AG04450 (cell line): ENCODE measurements at regions not wholly inside any gene's neighbourhood (a gene's known extent, or its start where the extent isn't known, plus 50 kb on each side); places are given as distances from the start of the nearest gene placed in this dataset.

Experiments used
- CTCF ChIA-PET: fragments of 300-600, 350-600 bp; formaldehyde crosslinking; extraction: SDS; loops from one replicate; lab custom pipeline; 2022; ENCODE audit warnings: antibody characterized with exemption, inconsistent platforms; lab: Charles Lee
- POLR2A ChIA-PET: fragments of 350-600 bp; formaldehyde crosslinking; extraction: SDS; loops from one replicate; lab custom pipeline; 2021; ENCODE audit warnings: antibody characterized with exemption, inconsistent platforms; lab: Yijun Ruan, JAX
- DNase-seq: peaks from one replicate; pipeline ENCODE4 v3.0.0-alpha.2; 2011; ENCODE audit warnings: low read depth, low spot score
- H3K27ac ChIP-seq: one replicate; pipeline ENCODE4 v1.5.1; 2012; ENCODE audit warnings: low read depth, low read length, control low read depth
- H3K27me3 ChIP-seq: one replicate; pipeline ENCODE4 v1.6.0; 2012; ENCODE audit warnings: low read length; ENCODE audit not compliant: control insufficient read depth, insufficient read depth
- H3K4me3 ChIP-seq: 2 replicates; pipeline ENCODE4 v1.5.1; 2011; ENCODE audit warnings: mild to moderate bottlenecking, low read depth, low read length, control low read depth
- H3K9me3 ChIP-seq: 2 replicates; pipeline ENCODE4 v1.5.1; 2012; ENCODE audit warnings: low read length; ENCODE audit not compliant: control insufficient read depth, insufficient read depth
- TF ChIP-seq, protein P1 (sequence below): IDR thresholded peaks from 2 replicates; pipeline ENCODE4 v1.5.1; 2011; ENCODE audit warnings: low read depth, low read length, control low read depth, inconsistent platforms

DNA sequence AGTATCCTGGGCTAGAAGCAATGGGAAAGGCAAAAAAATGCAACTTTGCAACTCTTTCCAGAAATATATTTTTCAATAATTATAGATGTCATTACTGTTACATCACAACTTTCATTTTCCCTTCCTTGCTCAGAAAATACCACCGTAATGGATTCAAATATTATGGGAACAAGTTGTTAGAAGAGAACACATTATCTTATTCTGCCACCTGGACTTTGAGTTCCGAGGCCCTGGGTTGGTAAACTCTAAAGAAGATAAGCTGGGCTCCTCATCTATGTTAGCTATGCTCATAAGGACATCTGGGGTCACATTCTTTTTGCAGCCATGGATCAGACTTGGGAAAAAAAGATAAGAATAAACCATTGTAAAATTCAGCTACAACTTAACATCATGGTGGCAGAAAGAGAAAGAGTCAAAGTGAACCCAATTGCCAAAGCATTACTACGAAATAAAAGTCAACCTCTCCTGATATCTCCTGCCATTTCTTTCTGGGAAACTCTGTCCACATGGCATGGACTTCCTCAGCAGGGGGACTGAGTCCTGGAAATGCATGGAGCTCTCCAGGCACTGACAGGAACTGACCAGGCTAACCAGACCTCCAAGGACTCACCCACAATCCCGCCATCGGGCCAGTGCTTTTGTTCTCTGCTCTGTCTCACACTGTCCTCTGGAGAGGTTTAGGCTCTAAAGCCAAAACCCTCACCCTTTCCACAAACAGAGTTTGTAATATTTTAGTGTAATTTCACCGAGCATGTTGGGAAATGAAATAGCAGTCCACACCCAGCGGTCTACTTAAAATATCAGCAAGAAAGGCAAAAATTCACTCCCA, 499.1 kb upstream of the RUNX1 start:
- ChIA-PET POLR2A (interaction anchor here (0.7 kb wide), 1 partner anchor 209 kb away, joined by 3 read pairs; no protein-coding TSS in a partner anchor), CTCF (no interaction called here)
- no peak overlapping the region for H3K27ac ChIP-seq
- no peak overlapping the region for H3K4me3 ChIP-seq
- no peaks in the 10 kb centered on the region for H3K27me3 ChIP-seq
- TF ChIP-seq, protein P1, sequence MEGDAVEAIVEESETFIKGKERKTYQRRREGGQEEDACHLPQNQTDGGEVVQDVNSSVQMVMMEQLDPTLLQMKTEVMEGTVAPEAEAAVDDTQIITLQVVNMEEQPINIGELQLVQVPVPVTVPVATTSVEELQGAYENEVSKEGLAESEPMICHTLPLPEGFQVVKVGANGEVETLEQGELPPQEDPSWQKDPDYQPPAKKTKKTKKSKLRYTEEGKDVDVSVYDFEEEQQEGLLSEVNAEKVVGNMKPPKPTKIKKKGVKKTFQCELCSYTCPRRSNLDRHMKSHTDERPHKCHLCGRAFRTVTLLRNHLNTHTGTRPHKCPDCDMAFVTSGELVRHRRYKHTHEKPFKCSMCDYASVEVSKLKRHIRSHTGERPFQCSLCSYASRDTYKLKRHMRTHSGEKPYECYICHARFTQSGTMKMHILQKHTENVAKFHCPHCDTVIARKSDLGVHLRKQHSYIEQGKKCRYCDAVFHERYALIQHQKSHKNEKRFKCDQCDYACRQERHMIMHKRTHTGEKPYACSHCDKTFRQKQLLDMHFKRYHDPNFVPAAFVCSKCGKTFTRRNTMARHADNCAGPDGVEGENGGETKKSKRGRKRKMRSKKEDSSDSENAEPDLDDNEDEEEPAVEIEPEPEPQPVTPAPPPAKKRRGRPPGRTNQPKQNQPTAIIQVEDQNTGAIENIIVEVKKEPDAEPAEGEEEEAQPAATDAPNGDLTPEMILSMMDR, result no peak
- H3K9me3 ChIP-seq, result no peaks in the 10 kb centered on the region
- no peak for DNase-seq

DNA sequence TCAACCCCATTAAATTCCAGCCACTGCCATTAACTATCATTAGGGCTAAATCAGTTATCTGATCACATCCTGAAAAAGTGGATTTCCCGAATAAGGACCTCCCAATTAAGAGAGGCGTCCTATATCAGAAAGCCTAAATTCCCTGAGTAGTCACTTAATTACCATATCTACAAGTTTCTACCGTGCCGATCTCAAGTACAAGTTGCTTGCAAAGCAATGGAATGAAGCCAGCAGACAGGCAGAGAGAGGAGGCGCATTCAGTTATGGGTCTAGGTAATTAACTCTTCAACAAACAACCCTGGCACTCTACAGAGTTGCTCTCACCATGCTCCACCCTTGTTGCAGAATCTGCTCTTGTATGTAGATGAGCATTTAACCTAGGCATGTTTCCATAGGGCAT, 494.6 kb upstream of the RUNX1 start:
- no peak for DNase-seq
- POLR2A ChIA-PET, result no interaction called here
- Histone ChIP-seq H3K4me3 (no peak overlapping the region), H3K9me3 (no peaks in the 10 kb centered on the region), H3K27me3 (no peaks in the 10 kb centered on the region), H3K27ac (no peak overlapping the region)
- CTCF ChIA-PET, result no interaction called here
- TF ChIP-seq, protein P1, result no peak

DNA sequence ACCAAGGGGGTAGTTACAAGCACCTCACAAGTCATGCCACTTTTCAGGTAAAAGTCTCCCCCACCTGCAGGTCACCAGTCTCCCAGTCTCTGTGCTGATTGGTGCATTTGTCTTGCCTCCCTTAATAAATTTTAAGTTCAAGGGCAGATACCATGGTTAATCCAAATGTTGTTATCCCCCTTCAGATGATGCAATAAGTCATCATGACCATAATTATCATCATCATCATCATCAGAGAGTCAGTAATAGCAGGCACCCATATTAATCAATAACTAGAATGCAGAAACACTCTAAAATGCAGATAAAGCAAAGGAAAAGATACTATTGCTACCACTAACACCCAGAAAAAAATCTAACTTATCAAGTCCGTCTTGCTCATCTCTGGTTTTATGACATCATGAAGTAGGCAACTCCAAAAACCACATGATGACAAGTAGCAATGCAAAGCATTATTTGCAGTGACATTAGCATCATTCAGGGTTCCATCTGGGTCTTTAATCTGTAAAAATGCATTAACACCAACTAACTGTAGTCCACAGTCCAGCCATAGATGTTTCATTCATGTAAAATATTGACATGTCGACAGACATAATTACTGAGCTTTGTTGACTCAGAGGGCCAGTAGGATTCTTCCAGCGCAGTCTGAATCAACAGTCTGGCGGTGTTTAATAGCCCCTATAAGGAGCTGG, 492.0 kb upstream of the RUNX1 start:
- ChIA-PET POLR2A (no interaction called here), CTCF (no interaction called here)
- no peaks in the 10 kb centered on the region for H3K27me3 ChIP-seq
- H3K27ac ChIP-seq, result no peak overlapping the region
- H3K9me3 ChIP-seq, result no peaks in the 10 kb centered on the region; the same call in 1 of the 2 replicates
- TF ChIP-seq, protein P1, result no peak
- no peak overlapping the region for H3K4me3 ChIP-seq
- DNase-seq, result no peak

DNA sequence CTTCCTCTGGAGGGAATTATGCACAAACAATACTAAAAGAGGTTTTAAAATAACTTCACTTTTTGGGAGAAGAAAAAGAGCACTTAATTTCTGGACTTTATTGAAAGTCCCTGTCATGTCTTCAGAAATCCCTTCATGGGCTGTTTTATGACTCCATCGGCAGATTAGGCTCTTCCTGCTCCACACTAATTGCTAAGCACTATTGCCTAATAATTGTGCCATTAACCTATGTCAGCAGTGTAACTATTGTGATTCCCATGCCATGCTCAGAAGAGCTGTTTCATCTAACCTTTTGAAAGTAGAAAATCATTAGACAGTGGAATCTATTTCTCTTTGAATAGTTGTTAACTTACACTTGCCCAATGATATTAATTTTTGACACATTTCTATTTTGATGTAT, 489.3 kb upstream of the RUNX1 start:
- H3K27ac ChIP-seq, result no peak overlapping the region
- no peak for DNase-seq
- TF ChIP-seq, protein P1, result no peak
- H3K4me3 ChIP-seq, result no peak overlapping the region
- H3K27me3 ChIP-seq, result no peaks in the 10 kb centered on the region
- no peaks in the 10 kb centered on the region; the same call in 1 of the 2 replicates for H3K9me3 ChIP-seq
- POLR2A ChIA-PET, result no interaction called here
- CTCF ChIA-PET, result no interaction called here

DNA sequence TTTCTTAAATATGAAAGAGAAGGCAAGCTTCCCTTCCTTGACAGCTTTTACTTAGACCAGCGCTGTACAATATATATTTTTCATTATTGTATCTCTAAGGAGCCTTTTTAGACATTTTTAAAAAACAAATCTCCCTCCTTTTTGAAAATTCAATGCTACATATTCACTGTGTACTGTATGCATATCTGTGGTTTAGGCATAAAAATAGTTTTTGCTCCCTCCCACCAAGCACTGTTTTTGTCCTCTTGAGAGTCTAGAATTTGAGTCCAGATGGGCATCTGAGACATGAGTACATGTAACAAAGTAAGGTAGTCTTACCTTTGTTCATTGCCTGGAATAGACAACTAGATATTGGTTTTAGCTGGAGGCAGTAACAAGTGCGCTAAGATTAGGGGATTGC, 488.5 kb upstream of the RUNX1 start:
- no peaks in the 10 kb centered on the region for H3K27me3 ChIP-seq
- no peaks in the 10 kb centered on the region; the same call in 1 of the 2 replicates for H3K9me3 ChIP-seq
- no peak overlapping the region for H3K4me3 ChIP-seq
- DNase-seq, result no peak
- POLR2A ChIA-PET, result no interaction called here
- H3K27ac ChIP-seq, result no peak overlapping the region
- CTCF ChIA-PET, result no interaction called here
- TF ChIP-seq, protein P1, result no peak
